HG03135 (cell line): ENCODE measurements at regions not wholly inside any gene's neighbourhood (a gene's known extent, or its start where the extent isn't known, plus 50 kb on each side); places are given as distances from the start of the nearest gene placed in this dataset.

Experiments used
- ATAC-seq: cut with Tn5 transposase; IDR thresholded peaks from one replicate; pipeline ENCODE4 v1.9.1; 2021; ENCODE audit warnings: mild to moderate bottlenecking, moderate library complexity; ENCODE audit not compliant: unreplicated experiment

DNA sequence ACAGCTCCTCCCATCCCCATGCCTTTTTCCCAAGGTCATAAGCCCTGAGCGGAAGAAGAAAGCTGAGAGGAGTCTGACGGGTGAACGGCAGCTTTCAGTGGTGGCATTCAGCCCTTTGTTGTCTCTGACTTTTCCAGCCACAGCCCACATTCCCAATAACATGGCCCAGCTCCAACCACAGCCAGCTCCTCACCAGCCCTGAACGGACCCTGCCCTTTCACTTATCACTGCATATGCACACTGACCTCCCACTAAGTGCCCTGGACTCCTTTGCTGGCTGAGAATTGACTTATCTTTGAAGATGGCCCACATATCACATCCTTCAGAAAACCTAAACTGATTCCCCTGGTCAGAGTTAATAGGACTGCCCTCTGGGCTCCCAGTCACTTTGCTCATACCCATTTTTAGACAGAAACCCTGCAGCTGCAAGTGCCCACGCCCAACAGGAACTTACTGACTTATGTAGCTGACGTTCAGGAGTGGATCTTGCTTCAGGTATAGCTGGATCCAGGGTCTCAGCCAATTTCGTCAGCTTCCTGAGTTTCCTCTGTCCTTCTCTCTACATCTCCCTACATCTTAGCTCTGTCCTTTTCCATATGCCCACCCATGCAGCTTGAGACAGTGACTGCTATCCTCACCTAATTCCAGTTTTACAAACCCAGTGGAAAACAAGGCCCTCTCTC is 348.5 kb upstream of the PROK2 start:
- no peak for ATAC-seq

DNA sequence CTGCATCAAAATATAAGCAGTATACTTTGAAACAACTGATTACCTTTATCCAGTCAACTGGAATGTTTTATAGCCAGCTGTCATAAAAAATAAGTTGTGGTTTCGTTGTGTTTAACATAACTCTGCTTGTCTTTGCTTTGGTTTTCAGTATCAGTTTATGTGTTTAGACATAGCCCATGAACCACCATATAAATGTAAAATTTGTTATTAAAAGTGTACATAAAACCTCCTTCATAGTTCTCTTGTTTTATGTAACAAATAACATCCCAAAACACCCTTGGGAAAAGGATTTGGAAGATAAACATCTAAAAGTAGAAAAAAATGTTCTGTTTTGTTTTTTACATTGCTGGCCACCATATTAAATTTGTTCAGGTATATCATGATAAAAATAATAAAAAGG is 347.0 kb upstream of the PROK2 start:
- no peak for ATAC-seq

DNA sequence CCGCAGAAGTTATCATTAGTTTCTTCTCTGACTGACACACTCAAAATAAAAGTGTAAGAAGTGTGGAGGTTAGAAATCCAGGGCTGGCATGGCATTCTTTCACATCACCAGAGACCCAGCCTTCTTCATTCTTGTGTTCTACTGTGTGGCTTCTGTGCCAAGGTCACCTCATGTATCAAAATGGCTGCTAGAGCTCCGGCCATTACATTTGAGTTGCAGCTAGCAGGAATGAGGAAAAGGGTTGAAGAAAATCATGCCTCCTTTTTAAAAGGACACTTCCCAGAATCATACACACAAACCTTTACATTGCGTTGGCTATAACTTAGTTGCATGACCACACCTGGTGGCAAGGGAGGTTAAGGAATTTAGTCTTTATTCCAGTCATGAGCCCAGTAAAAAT is 345.6 kb upstream of the PROK2 start:
- ATAC-seq: no peak

DNA sequence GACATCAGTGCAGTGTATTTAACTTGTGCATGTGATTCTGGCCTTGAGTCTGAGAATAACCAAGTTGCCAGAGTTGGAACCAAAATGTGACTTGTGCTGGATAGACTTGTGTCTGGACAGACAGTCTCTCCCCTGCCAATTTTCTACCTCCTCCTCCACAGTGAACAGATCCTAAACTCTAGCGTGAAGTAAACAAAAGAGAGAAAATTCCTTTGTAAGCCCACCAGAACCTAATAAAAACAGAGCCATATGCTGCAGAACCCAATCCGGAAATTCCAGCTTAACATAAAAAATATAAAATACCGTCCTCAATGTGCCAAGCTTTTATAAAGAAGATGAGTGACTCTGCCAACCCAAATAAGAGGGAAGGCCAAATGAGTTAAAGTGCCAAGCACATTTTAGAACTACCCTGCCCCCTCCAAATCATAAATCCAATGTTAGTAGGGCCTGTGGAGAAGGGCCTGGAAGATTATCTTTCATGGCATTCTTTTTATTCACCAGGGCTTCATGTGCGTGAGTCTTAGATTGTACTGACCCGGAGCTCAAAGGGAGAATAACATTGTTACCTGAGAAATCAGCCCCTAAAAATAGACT is 344.6 kb upstream of the PROK2 start:
- no peak for ATAC-seq

DNA sequence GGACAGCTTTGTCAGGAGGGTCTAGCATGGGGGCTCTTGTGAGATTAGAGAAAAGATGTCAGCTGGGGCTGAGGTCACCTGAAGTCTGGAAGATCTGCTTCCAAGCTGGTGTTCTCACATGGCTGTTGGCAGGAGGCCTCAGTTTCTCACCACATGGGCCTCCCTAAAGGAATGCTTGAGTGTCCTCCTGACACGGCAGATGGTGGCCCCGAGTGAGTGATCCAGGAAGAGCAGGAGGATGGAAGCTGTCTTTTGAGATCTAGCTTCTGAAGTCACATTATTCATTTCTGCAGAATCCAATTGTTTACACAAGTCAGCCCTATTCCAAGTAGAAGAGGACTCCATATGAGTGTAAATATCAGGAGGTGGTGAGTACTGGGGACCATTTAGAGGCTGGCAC is 344.0 kb upstream of the PROK2 start:
- no peak for ATAC-seq

DNA sequence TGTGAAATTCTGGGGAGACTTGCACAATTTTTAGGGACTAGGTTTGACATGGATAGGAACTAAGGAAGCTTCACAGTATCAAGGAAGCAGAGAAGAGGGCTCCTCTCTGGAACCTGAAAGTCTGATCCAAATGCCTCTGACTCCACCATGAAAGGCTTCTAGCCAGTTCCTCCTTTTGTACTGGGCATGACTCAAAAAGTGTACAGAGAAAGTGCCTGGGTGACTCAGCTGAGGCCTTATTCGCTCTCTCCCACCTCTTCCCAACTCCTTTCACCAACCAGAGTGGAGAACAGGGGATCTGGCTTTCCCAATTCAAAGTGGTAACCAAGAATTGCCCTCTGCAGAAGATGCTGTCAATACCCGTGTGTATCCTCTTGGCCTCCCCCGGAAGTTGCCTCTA is 342.9 kb upstream of the PROK2 start:
- no peak for ATAC-seq

DNA sequence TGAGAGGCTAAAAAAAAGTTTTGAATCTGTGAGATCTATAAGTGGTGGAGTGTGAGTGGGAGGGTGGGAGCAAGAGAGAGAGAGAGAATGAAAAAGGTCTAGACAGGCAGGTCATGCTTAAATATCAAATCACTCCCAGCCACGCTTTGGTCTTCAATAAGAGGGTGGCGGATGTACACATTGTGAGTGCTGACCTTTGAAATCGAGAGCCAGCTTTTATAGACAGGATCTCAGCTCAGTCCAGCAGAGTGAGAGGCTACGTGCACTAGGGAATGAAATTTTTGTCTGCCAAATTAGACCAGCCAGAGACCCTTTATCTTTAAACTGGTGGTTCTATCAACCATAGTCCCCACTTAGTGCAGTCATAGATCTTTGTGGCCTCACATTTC is 342.3 kb upstream of the PROK2 start:
- no peak for ATAC-seq

DNA sequence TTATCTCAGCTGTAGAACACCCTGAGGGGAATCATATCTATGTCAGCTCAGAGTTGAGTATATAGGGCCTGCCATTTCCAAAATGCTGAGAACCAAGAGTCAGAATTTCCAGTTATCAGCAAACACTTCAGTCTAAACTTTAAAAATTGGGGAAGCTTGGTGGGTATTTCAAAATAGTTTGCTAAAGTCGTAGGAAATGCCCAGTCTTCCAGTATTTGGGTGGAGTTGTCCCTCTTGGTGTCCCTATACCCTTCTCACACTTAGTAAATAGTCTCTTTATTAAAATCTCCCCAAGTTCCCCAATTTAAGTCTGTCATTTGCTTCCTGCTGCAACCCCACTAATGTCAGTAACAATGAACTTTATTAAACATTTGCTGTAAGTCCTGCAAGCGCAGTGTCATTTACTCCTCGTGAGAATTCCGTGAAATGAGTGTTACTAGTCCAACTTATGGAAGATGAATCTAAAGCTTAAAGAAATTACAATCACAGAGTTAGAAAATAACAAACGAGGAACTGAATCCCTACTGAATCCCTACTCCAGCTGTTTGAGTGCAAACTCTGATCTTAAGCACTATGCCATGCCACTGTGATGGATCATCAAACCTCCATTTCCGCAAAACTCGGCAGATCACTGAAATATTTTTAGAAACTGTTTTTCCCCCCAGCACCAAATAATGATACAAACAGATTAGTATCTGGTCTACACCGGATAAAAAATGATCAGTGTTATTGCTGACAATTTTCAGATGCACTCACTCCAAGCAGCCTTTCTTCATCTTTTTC is 341.7 kb upstream of the PROK2 start:
- ATAC-seq: no peak

DNA sequence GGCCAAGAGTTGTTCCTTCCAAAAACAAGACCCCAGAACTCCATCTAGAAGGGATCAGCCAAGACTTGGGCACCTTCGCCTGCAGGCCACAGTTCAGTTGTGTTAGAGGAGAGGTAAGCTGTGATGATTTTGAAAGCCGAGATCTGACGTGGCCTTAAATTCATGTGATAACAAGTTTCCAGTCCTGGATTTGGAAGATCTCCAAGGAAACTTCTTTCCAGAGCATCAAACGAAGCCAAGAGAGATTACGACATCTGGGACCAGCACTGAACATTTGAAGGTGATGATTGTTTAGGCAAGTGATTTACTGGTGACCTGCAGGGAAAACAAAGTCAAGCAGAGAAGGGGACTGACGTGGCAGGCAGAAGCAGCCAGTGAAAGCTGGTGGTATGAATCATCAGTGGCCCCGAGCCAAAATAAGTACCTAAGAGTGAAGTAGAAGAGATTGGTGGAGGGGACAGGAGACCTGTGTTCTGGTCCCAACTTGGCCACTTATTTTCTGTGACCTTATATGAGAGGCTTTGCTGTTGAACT is 339.0 kb upstream of the PROK2 start:
- no peak for ATAC-seq

DNA sequence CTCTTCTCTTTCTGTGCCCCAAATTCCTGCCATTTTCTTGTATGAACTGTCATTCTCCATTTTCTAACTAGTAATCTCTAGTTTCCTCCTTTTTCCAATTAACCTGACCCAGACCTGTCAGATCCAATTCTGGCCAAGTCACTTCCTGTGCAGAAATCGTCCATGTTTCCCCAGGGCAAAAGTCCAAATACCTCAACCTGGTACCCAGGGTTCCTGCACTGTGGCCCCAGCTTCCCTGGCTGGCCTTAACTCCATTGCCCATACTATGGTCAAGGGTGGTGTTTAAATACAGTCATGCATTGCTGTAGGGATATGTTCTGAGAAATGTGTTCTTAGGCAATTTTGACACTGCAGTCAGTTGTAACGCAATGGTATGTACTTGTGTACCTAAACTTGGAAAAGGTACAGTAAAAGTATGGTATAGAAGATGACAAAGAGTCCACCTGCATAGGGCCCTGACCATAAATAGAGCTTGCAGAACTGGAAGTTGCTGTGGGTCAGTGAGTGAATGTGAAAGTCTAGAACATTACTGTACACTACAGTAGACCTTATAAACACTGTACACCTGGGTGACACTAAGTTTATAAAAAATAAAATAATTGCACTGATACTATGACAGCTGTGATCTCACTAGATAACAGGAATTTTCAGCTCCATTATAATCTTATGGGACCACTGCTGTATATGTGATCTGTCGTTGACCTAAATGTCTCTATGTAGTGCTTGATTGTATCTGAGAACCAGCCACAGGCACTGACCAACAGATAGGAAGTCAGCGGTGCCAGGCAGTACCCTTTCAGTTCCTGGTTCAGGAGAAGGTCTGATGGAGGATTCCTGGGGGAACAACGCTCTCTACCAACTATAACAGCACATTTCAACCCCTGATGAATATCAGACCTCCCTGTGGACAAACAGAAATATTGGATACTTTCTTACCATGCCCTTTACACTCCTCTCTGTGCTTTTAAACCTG is 336.1 kb upstream of the PROK2 start:
- ATAC-seq: no peak

DNA sequence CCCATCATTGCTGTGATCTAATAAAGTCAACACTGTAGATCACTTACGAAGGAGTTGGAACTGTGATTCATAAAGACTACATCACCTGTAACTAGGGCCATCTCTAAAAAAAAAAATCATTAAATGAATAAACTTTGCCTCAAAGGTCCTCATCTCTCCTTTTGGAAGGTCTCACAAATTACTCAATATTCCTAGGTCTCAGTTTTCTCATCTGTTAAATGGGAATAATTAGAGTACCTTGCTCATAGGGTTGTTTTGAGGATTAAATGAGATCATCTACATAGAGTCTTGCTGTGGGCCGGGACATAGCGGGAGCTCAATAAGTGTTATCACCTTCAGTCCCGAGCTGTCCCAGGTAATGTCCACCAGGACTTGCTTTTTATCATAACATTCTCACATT is 335.1 kb upstream of the PROK2 start:
- no peak for ATAC-seq

DNA sequence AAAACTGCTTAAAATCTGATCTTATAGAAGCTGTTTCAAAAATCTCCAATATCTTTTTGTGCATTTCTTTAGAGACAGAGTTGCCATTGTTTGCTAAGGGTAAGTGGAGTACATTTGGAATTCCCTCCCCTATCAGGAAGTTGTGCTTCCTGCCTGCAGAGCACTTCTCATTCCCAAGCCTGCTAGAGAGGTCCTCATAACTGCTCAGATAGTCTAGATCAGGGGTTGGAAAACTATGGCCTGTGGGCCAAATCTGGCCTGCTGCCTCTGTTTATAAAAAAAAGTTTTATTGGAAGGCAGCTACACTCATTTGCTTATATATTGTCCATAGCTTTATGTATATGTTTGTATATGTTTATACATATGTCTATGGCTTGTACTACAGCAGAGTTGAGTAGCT is 333.7 kb upstream of the PROK2 start:
- no peak for ATAC-seq

DNA sequence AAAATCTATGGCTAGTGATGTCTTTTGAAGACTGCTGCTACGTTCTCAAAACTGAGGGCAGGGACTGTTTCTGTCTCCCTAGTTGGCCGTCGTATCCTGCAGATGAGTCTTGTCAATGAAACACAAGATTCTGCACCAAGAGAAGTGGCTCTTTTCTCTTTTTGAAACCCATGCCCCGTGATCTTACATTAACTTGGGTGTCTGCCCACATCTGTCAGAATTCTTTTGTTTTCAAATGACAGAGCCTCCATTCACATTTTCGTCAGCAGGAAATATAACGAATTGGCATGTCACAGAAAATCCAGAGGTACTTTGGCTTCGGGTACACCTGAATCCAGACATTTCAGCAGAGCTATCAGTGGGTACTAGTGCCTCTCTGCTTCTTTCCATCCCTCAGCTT is 331.3 kb upstream of the PROK2 start:
- ATAC-seq: no peak

DNA sequence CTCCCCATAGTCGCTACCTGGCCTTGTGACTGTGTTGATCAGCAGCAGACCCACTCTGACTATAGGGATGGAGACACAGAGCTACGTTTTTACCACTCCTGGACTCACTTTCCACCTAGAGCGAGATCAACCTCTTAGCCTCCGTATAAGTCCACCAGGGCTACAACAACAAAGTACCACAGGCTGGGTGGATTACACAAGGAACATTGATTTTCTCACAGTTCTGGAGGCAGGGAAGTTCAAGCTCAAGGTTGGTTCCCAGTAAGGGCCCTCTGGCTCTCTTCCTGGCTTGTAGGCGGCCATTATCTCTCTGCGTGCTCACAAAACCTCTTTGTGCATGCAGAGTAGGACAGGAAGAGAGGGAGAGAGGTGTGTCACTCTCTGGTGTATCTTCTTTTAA is 330.4 kb upstream of the PROK2 start:
- no peak for ATAC-seq

DNA sequence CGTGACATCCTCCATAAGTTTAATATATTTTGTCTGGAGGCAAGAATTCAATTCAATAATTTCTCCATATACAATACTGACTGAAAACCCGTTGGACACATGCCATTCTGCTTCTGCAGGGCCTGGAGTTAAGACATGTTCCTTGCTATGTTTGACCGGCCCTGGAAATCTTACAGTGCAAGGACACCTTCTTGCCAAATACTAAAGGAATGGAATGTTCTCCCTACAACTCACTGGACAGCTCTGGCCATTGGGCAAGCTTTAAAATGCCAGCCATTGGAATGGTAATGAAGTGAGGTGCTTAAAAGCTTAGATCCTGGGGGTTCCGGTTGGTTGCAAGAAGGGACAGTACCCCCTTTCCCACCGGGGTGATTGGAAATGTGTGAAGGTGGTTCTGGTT is 329.8 kb upstream of the PROK2 start:
- no peak for ATAC-seq

DNA sequence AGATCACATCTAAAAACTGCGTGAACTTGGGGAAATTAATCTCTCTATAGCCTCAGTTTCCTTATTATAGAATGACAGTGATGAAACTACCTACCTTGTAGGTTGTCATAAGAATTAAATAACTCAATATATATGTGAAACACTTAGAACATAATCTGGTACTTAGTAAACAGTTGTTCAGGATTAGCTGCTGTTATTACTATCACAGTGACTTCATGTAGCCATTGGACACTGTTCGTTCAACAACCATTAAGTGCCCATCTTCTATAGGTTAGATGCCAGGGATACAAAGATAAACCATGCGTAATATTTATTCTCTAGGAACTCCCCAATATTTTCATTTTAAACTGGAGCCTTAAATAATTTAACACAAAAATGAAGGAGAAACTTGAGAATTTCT is 329.0 kb upstream of the PROK2 start:
- ATAC-seq: no peak

DNA sequence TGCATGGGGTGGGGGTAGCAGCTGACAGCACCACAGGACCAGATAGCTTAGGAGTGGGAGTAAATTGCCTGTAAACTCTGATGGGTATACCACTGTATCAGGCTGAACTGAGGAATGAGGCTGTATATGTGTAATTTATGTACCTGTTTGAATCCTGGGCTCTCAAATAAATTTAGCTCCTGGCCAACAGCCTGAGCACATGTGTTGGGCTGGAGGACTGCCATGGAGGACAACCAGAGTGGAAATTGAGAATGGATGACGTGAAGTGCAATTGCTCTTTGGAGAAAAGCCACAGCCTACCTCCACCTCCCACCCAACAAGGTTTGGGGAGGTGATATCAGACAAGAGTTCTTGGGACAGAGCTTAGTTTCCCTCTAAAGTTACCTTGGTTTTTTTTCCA is 328.6 kb upstream of the PROK2 start:
- no peak for ATAC-seq

DNA sequence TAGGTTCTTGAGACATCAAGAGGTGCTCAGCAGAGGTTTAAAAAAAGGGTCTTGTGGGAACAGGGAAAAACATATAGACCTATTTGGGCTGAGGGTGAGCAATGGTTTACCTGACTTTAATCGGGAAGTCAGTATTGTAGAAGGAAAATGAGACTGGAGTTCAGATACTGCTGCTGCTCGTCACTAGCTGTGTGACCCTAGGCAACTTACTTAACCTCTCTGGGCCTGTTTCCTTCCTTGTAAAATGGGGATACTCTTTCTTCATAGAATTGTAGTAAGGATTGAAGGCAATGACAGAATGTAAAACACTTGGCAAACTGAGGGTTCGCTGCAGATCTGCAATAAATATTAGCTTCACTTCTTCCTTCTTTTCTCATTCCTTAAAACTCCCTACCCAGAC is 327.5 kb upstream of the PROK2 start:
- ATAC-seq: no peak

DNA sequence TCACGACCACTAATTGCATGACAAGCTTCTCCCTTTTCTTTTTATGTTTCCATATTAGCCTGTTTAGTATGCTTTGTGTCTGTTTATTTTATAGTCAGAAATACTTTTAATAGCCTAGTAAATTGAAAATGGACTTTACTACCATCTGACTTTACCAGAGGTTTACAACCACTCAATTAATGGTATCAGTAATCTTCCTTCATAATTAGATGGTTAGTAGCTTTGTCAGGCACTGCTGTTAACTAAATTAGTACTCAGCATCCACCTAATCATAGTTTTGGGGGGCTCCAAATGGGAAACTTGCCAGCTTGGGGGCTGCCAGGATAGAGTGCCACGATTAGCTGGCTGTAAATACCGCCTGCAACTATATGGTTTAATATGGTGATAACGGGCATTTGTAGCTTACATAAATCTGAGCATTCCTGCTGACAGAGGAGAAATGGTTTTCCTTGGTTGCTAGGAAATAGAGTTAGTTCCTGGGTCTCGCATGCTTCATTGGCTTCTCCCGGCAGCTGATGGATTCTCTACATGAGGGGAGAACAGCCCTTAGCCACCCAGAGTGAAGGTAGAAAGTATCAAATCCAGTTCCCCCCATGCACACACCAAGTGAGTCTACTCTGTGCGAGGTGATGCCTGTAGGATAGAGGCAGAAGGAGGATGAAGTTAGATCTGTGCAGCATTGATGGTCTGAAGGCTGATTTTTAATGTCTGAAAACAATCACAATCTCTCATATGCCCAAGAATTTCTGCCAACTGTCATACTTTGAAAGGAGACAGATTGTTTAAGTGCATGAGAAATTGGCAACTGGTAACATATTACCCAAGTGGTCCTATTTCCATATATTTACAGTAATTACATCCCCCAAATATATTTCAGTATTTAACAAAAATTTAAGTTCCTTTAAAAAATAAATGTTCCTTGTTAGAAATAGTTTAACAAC is 326.6 kb upstream of the PROK2 start:
- no peak for ATAC-seq
